Nephron progenitor cell (in vitro differentiated cells): ENCODE measurements at regions not wholly inside any gene's neighbourhood (a gene's known extent, or its start where the extent isn't known, plus 50 kb on each side); places are given as distances from the start of the nearest gene placed in this dataset.

Source experiments
- DNase-seq: peaks from one replicate; pipeline ENCODE4 v3.0.0; 2021
- H3K27ac Mint-ChIP-seq: 2 replicates; pipeline ENCODE4 v1.8.0; 2021; ENCODE audit warnings: mild to moderate bottlenecking, moderate library complexity, mixed read lengths
- H3K27me3 Mint-ChIP-seq: 2 replicates; pipeline ENCODE4 v1.8.0; 2021; ENCODE audit warnings: mild to moderate bottlenecking, low read depth, mixed read lengths; ENCODE audit not compliant: poor library complexity
- H3K36me3 Mint-ChIP-seq: 2 replicates; pipeline ENCODE4 v1.8.0; 2021; ENCODE audit warnings: low read depth, mixed read lengths
- H3K4me1 Mint-ChIP-seq: 2 replicates; pipeline ENCODE4 v1.8.0; 2021; ENCODE audit warnings: mixed read lengths
- H3K4me3 Mint-ChIP-seq: 2 replicates; pipeline ENCODE4 v1.8.0; 2021; ENCODE audit warnings: mild to moderate bottlenecking, moderate library complexity, mixed read lengths
- H3K9me3 Mint-ChIP-seq: 2 replicates; pipeline ENCODE4 v1.8.0; 2021; ENCODE audit warnings: mild to moderate bottlenecking, moderate library complexity, mixed read lengths
- TF ChIP-seq, protein P1 (sequence below): fragments of 200-600 bp; sonication (generic); IDR thresholded peaks from 2 replicates; pipeline ENCODE4 v1.5.0; 2021; ENCODE audit warnings: antibody characterized with exemption

DNA sequence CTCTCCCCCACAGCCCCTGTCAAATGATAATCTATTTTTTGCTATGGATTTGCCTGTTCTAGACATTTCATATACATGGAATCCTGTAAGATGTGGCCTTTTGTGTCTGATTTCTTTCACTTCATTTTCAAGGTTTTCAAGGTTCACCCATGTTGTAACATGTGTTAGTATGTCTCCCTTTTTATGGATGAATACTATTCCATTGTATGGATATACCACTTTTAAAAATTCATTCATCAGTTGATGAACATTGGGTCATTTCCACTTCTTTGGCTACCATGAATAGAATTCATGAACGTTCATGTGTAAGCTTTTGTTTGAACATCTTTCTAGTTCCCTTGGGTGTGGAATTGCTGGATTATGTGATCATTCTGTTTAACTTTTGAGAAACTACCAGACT is 94.7 kb upstream of the ZNF366 start:
- TF ChIP-seq, protein P1, sequence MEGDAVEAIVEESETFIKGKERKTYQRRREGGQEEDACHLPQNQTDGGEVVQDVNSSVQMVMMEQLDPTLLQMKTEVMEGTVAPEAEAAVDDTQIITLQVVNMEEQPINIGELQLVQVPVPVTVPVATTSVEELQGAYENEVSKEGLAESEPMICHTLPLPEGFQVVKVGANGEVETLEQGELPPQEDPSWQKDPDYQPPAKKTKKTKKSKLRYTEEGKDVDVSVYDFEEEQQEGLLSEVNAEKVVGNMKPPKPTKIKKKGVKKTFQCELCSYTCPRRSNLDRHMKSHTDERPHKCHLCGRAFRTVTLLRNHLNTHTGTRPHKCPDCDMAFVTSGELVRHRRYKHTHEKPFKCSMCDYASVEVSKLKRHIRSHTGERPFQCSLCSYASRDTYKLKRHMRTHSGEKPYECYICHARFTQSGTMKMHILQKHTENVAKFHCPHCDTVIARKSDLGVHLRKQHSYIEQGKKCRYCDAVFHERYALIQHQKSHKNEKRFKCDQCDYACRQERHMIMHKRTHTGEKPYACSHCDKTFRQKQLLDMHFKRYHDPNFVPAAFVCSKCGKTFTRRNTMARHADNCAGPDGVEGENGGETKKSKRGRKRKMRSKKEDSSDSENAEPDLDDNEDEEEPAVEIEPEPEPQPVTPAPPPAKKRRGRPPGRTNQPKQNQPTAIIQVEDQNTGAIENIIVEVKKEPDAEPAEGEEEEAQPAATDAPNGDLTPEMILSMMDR, result no peak
- H3K27ac Mint-ChIP-seq, result no peak overlapping the region
- peaks cover 13% of the 10 kb centered on the region for H3K4me1 Mint-ChIP-seq
- no peak for DNase-seq
- H3K27me3 Mint-ChIP-seq, result no peaks in the 10 kb centered on the region
- H3K4me3 Mint-ChIP-seq, result no peak overlapping the region
- H3K9me3 Mint-ChIP-seq, result peaks cover 16% of the 10 kb centered on the region
- H3K36me3 Mint-ChIP-seq, result peaks cover 12% of the 10 kb centered on the region

DNA sequence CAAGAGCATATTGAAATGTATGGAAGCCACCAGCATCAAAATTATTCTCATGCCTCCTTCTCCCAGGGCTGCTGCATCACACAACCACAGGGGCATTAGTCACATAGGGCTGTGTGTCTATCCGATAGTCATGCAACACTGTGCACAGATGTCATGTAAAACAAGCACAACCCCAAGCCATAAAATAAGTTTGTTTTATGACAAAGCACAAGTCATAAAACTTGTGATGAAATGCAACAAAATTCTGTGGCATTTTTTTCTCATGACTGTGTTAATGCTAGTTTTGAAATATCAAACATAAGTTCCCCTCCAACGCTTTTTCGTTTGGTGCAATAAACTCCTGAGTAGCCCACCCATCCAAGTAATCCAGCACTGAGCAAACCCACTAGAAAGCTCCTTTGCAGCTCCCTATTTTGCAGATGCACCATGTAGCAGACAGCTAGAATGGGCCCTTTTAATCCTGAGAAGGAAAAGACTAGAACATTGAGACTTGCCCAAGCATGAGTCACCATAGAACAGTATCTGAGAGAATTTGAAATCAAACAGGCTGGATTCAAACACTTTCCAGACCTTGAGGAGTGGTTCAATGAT is 93.3 kb upstream of the ZNF366 start:
- Mint-ChIP-seq H3K9me3 (peaks cover 16% of the 10 kb centered on the region), H3K4me1 (peaks cover 13% of the 10 kb centered on the region), H3K27ac (no peak overlapping the region), H3K36me3 (peaks cover 12% of the 10 kb centered on the region), H3K27me3 (no peaks in the 10 kb centered on the region), H3K4me3 (no peak overlapping the region)
- TF ChIP-seq, protein P1, result no peak
- no peak for DNase-seq

DNA sequence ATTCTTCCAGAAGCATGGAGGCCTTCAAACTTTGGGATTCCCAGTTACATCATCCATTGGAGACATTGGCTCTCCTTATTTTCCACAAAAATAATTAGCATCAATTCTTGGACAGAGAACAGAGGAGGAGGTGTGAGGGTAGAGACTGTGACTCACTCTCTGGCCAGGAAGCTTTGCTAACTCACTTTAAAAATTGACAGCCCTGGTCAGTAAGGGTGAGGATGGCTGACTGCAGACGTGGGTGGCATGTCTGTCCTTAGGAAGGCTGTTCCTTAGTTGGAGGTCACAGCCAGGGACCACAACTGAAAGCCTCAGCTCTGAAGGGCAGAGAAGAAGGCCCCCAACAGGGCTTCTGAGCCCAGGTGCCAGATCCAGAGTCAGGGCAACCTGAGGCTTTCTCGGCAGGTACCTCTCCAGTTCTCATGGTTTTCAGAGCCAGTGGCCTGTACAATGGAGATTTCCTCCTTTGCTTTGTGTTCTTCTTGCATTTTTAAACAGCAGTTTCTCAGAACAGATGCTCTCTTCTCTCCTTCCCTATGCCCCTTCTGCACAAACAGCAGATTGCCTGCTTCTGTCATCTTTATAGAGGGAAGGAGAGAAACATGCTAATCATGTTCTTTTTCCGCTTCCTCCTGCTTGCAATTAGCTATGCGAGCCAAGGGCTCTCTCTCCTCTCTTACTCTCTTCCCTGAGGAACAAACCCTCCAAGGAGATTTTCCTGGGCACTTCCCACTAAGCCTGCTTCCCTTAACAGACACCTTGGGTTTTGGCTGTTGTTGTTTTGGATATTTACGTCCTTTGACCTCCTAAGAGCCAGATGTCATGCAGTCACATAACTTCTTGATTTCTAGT is 92.5 kb upstream of the ZNF366 start:
- Mint-ChIP-seq H3K36me3 (peaks cover 12% of the 10 kb centered on the region), H3K9me3 (peaks cover 16% of the 10 kb centered on the region), H3K27me3 (no peaks in the 10 kb centered on the region), H3K27ac (no peak overlapping the region), H3K4me1 (peaks cover 13% of the 10 kb centered on the region), H3K4me3 (no peak overlapping the region)
- no peak for DNase-seq
- TF ChIP-seq, protein P1, result no peak

DNA sequence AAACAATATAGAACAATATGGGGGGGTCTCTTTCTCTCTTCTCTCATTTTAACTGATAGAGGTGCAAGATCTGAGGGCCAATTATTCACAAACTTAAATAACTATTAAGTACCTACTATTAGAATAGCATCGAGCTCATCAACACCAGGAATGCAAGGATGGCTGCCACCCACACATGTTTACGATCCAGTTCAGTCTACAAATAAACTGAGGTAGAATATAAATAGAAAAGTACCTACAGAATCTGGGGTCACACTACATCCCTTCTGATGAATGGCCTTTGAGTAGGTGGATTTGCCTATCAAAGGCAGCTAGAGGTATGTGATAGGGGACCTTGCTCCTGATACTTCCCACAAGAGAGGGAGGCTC is 91.8 kb upstream of the ZNF366 start:
- Mint-ChIP-seq H3K4me1 (peaks cover 13% of the 10 kb centered on the region), H3K36me3 (peaks cover 12% of the 10 kb centered on the region), H3K27ac (no peak overlapping the region), H3K27me3 (no peaks in the 10 kb centered on the region), H3K4me3 (no peak overlapping the region), H3K9me3 (peaks cover 16% of the 10 kb centered on the region)
- no peak for DNase-seq
- TF ChIP-seq, protein P1, result no peak

DNA sequence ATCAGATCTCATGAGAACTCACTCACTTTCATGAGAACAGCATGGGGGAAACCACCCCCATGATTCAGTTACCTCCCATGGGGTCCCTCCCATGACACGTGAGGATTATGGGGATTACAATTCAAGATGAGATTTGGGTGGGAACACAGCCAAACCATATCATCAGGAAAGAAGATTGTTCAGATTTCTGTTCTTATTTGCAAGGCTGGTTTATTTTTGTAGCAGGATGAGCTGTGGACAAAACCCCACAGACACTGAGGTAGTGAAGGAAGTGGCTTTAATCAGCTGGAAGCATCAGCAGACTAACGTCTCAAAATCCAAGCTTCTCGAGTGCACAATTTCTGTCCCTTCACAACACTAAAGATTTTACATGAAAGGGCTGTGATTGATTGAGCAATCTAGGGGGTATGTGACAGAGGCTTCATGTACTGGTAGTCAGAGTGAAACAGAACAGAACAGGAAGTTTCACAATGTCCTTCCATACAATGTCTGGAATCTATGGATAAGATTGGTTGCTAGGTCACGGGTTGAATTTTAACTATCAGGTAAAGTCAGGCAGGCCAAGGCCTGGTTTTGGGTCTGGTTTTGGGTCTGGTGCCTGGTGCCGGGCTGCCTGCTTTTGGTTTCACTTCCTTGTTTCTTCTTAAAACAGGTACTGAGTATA is 91.3 kb upstream of the ZNF366 start:
- DNase-seq, result no peak
- H3K27ac Mint-ChIP-seq, result no peak overlapping the region
- H3K36me3 Mint-ChIP-seq, result peaks cover 12% of the 10 kb centered on the region
- TF ChIP-seq, protein P1, result no peak
- H3K27me3 Mint-ChIP-seq, result no peaks in the 10 kb centered on the region
- H3K9me3 Mint-ChIP-seq, result peaks cover 16% of the 10 kb centered on the region
- no peak overlapping the region for H3K4me3 Mint-ChIP-seq
- H3K4me1 Mint-ChIP-seq, result peaks cover 13% of the 10 kb centered on the region
